Muscle layer of colon (tissue), 2 donors: ENCODE measurements at regions not wholly inside any gene's neighbourhood (a gene's known extent, or its start where the extent isn't known, plus 50 kb on each side); places are given as distances from the start of the nearest gene placed in this dataset.

Source experiments
- H3K27ac ChIP-seq: one replicate; pipeline ENCODE4 v1.7.0; 2013; ENCODE audit warnings: low read depth, mild to moderate bottlenecking, low read length, moderate library complexity
- H3K27me3 ChIP-seq, 2 donors: one replicate each; pipeline ENCODE4 v1.7.0; 2013; ENCODE audit warnings: low read length in 2 of 2, mild to moderate bottlenecking in 2 of 2; ENCODE audit not compliant: insufficient read depth in 2 of 2, control insufficient read depth in 1 of 2
- H3K36me3 ChIP-seq: one replicate; pipeline ENCODE4 v1.7.0; 2013; ENCODE audit warnings: mild to moderate bottlenecking, low read length; ENCODE audit not compliant: insufficient read depth
- H3K4me1 ChIP-seq: one replicate; pipeline ENCODE4 v1.7.0; 2013; ENCODE audit warnings: mild to moderate bottlenecking, low read length; ENCODE audit not compliant: insufficient read depth
- H3K4me3 ChIP-seq, 2 donors: one replicate each; pipeline ENCODE4 v1.7.0; 2013; ENCODE audit warnings: low read length in 2 of 2, low read depth in 1 of 2, mild to moderate bottlenecking in 1 of 2, moderate library complexity in 1 of 2
- H3K9ac ChIP-seq: one replicate; pipeline ENCODE4 v1.7.0; 2013; ENCODE audit warnings: low read length
- H3K9me3 ChIP-seq: one replicate; pipeline ENCODE4 v1.7.0; 2013; ENCODE audit warnings: mild to moderate bottlenecking, low read length
- donor health status: abdominal sarcoma.
- donor health status: Adenocarcinoma of cecum.

DNA sequence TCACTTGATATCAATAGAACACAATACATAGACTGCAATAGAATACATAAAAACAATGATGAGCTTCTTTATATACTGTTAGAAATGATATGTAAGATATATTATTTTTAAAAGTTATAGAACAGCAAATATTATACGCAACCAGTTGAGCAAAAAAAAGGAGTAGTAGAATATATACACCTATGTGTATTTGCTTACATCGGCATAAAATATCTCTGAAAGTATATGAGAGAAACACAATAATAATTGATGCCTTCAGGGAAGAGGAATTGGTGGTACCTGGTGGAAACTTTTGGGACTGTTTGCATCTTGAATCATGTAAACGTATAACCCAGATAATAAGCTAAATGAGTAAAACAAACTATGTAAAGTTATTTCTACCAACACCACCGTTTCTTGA, 418.4 kb upstream of the DCN start:
- Histone ChIP-seq H3K27ac (no peak overlapping the region), H3K36me3 (no peaks in the 10 kb centered on the region)

DNA sequence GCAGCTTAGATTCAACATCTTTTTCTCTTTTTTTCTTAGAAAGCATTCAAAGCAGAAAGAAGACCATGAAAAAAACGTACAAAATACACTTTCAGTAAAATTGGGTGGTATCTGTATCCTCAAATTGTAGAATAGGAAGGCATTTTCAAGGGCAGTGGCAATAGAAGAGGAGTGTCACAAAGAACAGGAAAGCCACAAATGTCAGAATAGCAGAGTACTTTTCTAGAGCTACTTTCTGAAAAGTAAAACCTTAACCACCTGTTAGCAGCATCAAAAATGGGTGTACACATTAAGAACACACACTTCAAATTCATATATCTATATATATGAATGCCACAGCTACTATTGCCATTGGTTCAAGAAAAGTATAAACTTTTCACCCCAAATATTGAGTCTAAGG, 412.1 kb upstream of the DCN start:
- Histone ChIP-seq H3K36me3 (no peaks in the 10 kb centered on the region), H3K4me3 (no peak overlapping the region), H3K9ac (no peak overlapping the region), H3K4me1 (no peaks in the 10 kb centered on the region), H3K9me3 (no peaks in the 10 kb centered on the region), H3K27ac (no peak overlapping the region), H3K27me3 (no peaks in the 10 kb centered on the region)

More for the DNA sequence above, 418.4 kb upstream of the DCN start:
- no peaks in the 10 kb centered on the region for H3K9me3 ChIP-seq
- H3K27me3 ChIP-seq, result no peaks in the 10 kb centered on the region
- peaks cover 6% of the 10 kb centered on the region for H3K4me1 ChIP-seq
- no peak overlapping the region for H3K4me3 ChIP-seq
- H3K9ac ChIP-seq, result no peak overlapping the region

DNA sequence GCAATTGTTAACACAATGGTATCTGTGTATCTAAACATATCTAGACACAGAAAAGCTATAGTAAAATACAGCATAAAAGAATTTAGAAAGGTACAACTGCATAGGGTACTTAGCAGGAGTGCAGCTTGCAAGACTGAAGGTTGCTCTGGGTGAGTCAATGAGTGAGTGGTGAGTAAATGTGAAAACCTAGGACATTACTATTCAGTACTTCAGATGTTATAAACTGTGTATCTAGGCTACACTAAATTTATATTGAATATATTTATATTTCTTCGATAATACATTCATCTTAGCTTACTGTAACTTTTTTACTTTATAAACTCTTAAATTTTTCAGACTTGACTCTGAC, 409.0 kb upstream of the DCN start:
- Histone ChIP-seq H3K4me1 (no peaks in the 10 kb centered on the region), H3K27me3 (no peaks in the 10 kb centered on the region), H3K9ac (no peak overlapping the region), H3K9me3 (no peaks in the 10 kb centered on the region), H3K36me3 (no peaks in the 10 kb centered on the region), H3K27ac (no peak overlapping the region), H3K4me3 (no peak overlapping the region)

DNA sequence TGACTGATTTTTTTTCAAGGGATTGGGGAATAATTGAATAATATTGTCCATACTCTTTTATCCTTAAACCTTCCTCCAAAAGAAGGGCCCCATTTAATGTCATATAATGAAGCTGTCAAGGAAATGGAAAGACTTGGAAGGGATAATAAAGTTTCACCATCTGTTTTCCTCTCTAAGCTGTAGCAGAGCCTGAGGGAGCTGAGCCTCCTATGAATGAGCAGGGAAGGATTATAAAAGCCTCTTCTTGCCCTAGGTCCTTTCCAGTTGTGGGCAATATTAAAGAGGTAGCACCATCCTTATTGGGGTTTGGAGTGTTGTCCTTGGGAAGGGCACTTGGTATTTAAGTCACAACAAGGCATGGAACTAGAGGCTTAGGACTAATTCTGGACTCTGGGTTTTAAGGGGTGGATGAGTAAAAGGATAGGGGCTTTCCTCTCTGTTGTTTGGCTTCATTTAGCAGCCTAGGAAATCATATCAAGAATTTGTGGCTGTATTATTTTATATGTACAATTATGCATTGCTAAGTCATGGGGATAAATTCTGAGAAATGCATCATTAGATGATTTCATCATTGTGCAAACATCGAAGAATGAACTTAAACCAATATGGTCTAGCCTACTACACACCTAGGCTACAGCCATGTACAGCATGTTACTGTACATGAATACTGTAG, 408.5 kb upstream of the DCN start:
- no peaks in the 10 kb centered on the region for H3K36me3 ChIP-seq
- H3K4me3 ChIP-seq, result no peak overlapping the region
- H3K27ac ChIP-seq, result no peak overlapping the region
- H3K27me3 ChIP-seq, result no peaks in the 10 kb centered on the region
- H3K4me1 ChIP-seq, result no peaks in the 10 kb centered on the region
- H3K9me3 ChIP-seq, result no peaks in the 10 kb centered on the region
- no peak overlapping the region for H3K9ac ChIP-seq

DNA sequence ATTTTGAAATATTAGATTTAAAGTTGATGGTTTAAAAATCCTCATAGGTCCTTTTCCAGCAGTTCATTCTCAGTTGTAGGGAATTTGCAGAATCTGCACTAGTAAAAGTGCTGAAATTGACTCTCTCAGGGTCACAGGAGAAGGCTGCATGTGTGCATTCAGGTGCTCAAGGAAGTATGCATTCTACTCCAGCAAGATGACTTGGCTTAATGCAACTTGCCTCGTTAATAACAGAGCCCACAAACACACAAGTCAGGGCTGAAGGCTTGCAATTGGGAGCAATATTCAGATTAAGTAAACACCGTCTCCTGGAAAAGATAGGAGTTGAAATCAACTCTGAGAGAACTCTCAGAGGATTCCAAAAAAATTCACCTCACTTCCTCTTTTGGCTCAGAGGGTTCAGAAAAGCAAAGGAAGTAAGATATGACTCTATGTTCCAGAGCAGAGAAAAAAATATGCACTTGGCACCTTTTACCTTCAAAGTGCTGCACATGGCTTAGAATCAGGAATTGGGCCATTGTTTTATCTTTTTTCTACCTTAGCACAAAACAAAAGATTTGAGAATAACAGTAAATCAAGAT, 406.3 kb upstream of the DCN start:
- Histone ChIP-seq H3K4me3 (no peak overlapping the region), H3K36me3 (no peaks in the 10 kb centered on the region), H3K9me3 (no peaks in the 10 kb centered on the region), H3K4me1 (no peaks in the 10 kb centered on the region), H3K27me3 (no peaks in the 10 kb centered on the region), H3K27ac (no peak overlapping the region), H3K9ac (no peak overlapping the region)

DNA sequence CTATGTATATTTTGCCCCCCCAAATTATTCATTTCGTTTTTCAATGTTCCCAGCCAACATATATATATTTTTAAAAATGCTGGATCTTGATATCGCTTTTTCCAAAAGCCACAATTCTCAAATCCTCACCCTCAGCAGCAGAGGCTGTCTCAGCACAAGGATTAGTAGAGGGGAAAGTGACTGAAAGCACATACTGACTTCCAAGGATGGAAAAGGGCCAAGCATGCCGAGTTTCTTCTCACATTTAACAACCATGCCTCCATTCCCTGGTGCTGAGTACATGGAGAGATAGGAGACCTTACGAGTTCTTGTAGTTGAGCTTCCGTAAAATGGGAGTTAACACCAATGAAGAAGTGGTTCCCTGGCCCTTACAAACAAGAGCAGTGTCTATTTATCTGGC, 403.4 kb upstream of the DCN start:
- no peak overlapping the region for H3K9ac ChIP-seq
- no peaks in the 10 kb centered on the region for H3K36me3 ChIP-seq
- no peaks in the 10 kb centered on the region for H3K9me3 ChIP-seq
- no peaks in the 10 kb centered on the region for H3K4me1 ChIP-seq
- no peaks in the 10 kb centered on the region for H3K27me3 ChIP-seq
- H3K4me3 ChIP-seq, result no peak overlapping the region
- H3K27ac ChIP-seq, result no peak overlapping the region

DNA sequence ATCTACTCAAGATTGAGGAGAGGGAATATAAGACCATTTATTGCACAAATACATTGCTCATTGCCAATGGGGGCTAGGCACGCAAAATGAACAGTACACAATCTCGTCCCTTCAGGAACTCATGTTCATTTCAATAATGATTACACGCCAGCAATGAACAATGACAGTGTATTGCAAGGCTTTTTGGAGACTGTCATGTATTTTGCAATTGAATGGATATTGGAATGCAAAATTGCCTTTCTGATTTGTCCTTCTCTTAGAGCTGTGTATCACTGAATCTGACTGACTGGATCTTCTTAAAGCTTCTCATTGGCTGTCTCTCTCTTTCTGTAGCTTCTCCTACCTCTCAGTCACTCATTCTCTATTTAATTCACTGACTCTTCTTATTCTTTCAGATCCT, 400.2 kb upstream of the DCN start:
- Histone ChIP-seq H3K36me3 (no peaks in the 10 kb centered on the region), H3K27ac (no peak overlapping the region), H3K27me3 (no peaks in the 10 kb centered on the region), H3K4me1 (peaks cover 14% of the 10 kb centered on the region), H3K9ac (no peak overlapping the region), H3K9me3 (no peaks in the 10 kb centered on the region), H3K4me3 (no peak overlapping the region)

DNA sequence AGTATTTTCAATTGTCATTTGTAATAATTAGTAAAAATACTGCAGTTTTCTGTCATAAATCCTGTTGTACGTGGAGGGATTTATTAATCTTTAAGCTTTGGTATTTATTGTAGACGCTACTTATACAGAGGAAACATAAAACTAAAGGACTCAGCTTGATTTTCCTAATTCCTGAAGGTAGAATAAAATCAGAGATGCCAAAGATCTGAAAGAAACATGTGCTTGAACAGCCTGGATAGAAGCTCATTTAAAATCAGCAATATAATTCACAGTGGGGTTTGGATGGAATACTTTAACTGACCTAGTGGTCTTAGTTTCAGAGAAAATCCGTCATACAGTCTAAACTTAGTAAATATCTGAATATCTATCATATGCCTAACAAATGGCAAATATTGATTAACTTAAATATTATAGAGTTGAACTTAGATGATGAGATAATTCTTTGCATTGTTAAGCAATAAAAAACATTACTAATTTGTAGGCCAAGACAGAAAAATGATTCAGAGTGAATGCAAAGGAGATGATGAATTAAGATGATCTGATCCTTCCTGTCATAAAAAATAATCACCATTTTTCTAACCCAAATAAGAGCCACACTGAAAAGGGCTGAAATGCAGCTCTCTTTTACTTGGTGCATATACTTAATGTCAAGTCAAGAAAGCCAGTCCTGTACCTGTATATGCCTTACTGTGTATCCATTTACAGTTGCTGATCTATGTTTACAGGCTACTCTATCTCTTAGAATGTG, 397.1 kb upstream of the DCN start:
- Histone ChIP-seq H3K4me1 (peaks cover 14% of the 10 kb centered on the region), H3K4me3 (no peak overlapping the region), H3K36me3 (no peaks in the 10 kb centered on the region), H3K9ac (no peak overlapping the region), H3K27me3 (no peaks in the 10 kb centered on the region), H3K27ac (no peak overlapping the region), H3K9me3 (no peaks in the 10 kb centered on the region)

DNA sequence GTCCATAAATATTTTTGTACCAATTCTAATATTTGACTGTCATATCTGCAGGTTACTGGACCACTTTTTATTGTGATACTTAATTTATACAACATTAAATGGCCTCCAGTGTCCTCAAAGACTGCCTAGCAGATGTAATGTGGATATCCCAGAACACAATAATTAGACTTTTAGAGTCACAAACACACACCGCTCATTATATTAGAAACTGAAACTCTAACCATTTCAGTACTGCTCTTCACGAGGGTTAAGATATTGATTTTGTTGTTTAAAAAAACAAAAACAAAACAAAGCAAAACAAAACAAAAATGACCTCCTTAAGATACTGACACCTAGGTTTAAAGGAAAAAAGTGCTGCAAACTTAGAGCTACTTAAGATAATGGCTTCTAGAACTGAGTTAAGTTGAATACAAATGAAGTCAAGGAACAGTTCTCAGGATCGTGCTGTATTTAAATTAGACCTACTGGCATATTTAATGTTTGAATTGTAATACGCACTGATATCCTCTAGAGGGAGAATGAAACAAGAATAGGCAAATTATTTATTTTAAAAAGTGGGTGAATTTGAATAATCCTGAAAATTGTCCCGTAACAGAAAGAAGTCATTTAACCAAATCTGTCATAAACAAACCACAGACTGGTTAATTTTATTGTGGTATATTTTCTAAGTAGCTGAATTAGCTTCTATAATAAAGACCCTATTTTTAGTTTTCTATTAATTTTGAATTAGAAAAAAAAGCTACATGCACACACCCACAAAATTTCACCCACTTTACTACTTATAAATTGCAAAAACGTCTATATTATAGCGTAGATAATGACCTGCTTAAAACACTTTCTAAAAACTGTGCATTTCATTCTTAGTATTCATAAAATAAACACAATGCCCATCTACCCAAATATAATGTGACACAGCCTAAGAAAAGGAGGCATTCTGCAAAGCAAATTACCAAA, 395.2 kb upstream of the DCN start:
- no peaks in the 10 kb centered on the region for H3K9me3 ChIP-seq
- H3K36me3 ChIP-seq, result no peaks in the 10 kb centered on the region
- H3K4me3 ChIP-seq, result no peak overlapping the region
- no peak overlapping the region for H3K27ac ChIP-seq
- no peaks in the 10 kb centered on the region for H3K27me3 ChIP-seq
- H3K9ac ChIP-seq, result no peak overlapping the region
- peaks cover 14% of the 10 kb centered on the region for H3K4me1 ChIP-seq

DNA sequence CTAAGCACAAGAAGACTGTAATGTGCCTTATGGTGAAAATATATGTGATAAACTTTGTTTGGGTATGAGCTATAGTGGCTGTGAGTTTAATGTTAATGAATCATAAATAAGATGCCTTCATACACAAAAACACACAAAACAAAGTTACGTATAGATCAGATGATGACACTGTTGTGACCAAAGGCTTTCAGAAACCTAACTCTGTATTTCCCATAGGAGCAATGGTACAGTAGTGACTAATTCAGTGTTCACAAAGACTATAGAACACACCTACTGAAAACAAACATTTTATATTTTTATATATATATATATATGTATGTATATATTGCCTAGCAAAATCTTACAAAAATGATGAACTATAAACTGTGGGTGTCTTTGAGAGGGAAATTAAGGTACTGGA, 393.8 kb upstream of the DCN start:
- Histone ChIP-seq H3K27ac (no peak overlapping the region), H3K36me3 (no peaks in the 10 kb centered on the region), H3K4me1 (peaks cover 14% of the 10 kb centered on the region), H3K4me3 (no peak overlapping the region), H3K27me3 (no peaks in the 10 kb centered on the region), H3K9me3 (no peaks in the 10 kb centered on the region), H3K9ac (no peak overlapping the region)

DNA sequence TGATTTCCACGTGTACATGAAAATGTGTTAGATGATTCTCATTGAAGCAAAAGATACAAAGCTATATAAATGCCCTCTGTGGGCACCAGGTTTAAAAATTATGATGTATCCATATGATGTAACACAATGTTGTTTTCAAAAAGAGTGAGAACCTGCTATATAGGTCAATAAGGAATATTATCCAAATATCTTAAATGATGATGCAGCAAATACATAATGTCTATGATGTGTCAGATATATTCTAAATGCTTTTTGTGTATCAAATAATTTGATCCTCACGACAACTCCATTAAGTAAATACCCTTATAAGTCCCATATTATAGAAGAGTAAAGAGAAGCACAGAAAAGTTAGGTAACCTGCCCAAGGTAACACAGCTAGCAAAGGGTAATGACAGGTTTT, 393.0 kb upstream of the DCN start:
- Histone ChIP-seq H3K36me3 (no peaks in the 10 kb centered on the region), H3K27ac (no peak overlapping the region), H3K4me1 (peaks cover 14% of the 10 kb centered on the region), H3K9ac (no peak overlapping the region), H3K27me3 (no peaks in the 10 kb centered on the region), H3K4me3 (no peak overlapping the region), H3K9me3 (no peaks in the 10 kb centered on the region)
